ENCODE measurements at regions not wholly inside any gene's neighbourhood (a gene's known extent, or its start where the extent isn't known, plus 50 kb on each side); places are given as distances from the start of the nearest gene placed in this dataset.
"Not testable (repeated sequence)": the region's sequence is repeated elsewhere in the genome, so short reads cannot be mapped to it uniquely, and the experiment has no call there.

- TF ChIP-seq CTCF (IDR thresholded peaks at IDR 0.05; ENCODE audit: partially characterized antibody, unreplicated experiment): no peak
- DNase-seq: no peak
- H3K9me3 Mint-ChIP-seq (ENCODE audit: unreplicated experiment): peaks cover 3% of the 10 kb centered on the region
- H3K27ac Mint-ChIP-seq (ENCODE audit: unreplicated experiment): no peak overlapping the region
- H3K4me1 Mint-ChIP-seq (ENCODE audit: low read depth, unreplicated experiment): no peaks in the 10 kb centered on the region
- peaks cover 2% of the 10 kb centered on the region for H3K27me3 Mint-ChIP-seq (ENCODE audit: unreplicated experiment)
- no peaks in the 10 kb centered on the region for H3K36me3 Mint-ChIP-seq (ENCODE audit: unreplicated experiment)
- no peak overlapping the region for H3K4me3 Mint-ChIP-seq (ENCODE audit: unreplicated experiment)
Observed at GRCh38 chr1:233463333-233463732, 135.8 kb downstream of the MAP3K21 start.

GRCh38 chr1:233465745-233466343, 138.3 kb downstream of the MAP3K21 start:
- Mint-ChIP-seq H3K27me3 (ENCODE audit: unreplicated experiment) (no peaks in the 10 kb centered on the region), H3K36me3 (ENCODE audit: unreplicated experiment) (no peaks in the 10 kb centered on the region)
- no peak for DNase-seq

GRCh38 chr1:233470741-233471499, 143.0 kb upstream of the KCNK1 start:
- Mint-ChIP-seq H3K36me3 (ENCODE audit: unreplicated experiment) (no peaks in the 10 kb centered on the region), H3K27ac (ENCODE audit: unreplicated experiment) (no peak overlapping the region), H3K4me1 (ENCODE audit: low read depth, unreplicated experiment) (no peaks in the 10 kb centered on the region), H3K4me3 (ENCODE audit: unreplicated experiment) (no peak overlapping the region), H3K9me3 (ENCODE audit: unreplicated experiment) (peaks cover 4% of the 10 kb centered on the region), H3K27me3 (ENCODE audit: unreplicated experiment) (no peaks in the 10 kb centered on the region)
- DNase-seq: no peak
- no peak for TF ChIP-seq CTCF (IDR thresholded peaks at IDR 0.05; ENCODE audit: partially characterized antibody, unreplicated experiment)

More at GRCh38 chr1:233465745-233466343, 138.3 kb downstream of the MAP3K21 start:
- no peak for TF ChIP-seq CTCF (IDR thresholded peaks at IDR 0.05; ENCODE audit: partially characterized antibody, unreplicated experiment)
- Mint-ChIP-seq H3K4me1 (ENCODE audit: low read depth, unreplicated experiment) (no peaks in the 10 kb centered on the region), H3K4me3 (ENCODE audit: unreplicated experiment) (no peak overlapping the region), H3K27ac (ENCODE audit: unreplicated experiment) (no peak overlapping the region), H3K9me3 (ENCODE audit: unreplicated experiment) (peaks cover 3% of the 10 kb centered on the region)

GRCh38 chr1:233471851-233472250, 142.1 kb upstream of the KCNK1 start:
- not testable (repeated sequence) for H3K36me3 Mint-ChIP-seq (ENCODE audit: unreplicated experiment); H3K4me3 Mint-ChIP-seq (ENCODE audit: unreplicated experiment); H3K27me3 Mint-ChIP-seq (ENCODE audit: unreplicated experiment); H3K4me1 Mint-ChIP-seq (ENCODE audit: low read depth, unreplicated experiment); H3K27ac Mint-ChIP-seq (ENCODE audit: unreplicated experiment); DNase-seq; H3K9me3 Mint-ChIP-seq (ENCODE audit: unreplicated experiment)

GRCh38 chr1:233472796-233473195, 141.1 kb upstream of the KCNK1 start:
- H3K4me1 Mint-ChIP-seq (ENCODE audit: low read depth, unreplicated experiment); H3K9me3 Mint-ChIP-seq (ENCODE audit: unreplicated experiment); H3K27ac Mint-ChIP-seq (ENCODE audit: unreplicated experiment): not testable (repeated sequence)

GRCh38 chr1:233473549-233474204, 140.2 kb upstream of the KCNK1 start:
- no peaks in the 10 kb centered on the region for H3K4me1 Mint-ChIP-seq (ENCODE audit: low read depth, unreplicated experiment)
- no peak for DNase-seq
- TF ChIP-seq CTCF (IDR thresholded peaks at IDR 0.05; ENCODE audit: partially characterized antibody, unreplicated experiment): no peak
- no peaks in the 10 kb centered on the region for H3K27me3 Mint-ChIP-seq (ENCODE audit: unreplicated experiment)
- no peak overlapping the region for H3K4me3 Mint-ChIP-seq (ENCODE audit: unreplicated experiment)
- H3K36me3 Mint-ChIP-seq (ENCODE audit: unreplicated experiment): no peaks in the 10 kb centered on the region
- peaks cover 4% of the 10 kb centered on the region for H3K9me3 Mint-ChIP-seq (ENCODE audit: unreplicated experiment)
- H3K27ac Mint-ChIP-seq (ENCODE audit: unreplicated experiment): no peak overlapping the region

More at GRCh38 chr1:233472796-233473195, 141.1 kb upstream of the KCNK1 start:
- H3K4me3 Mint-ChIP-seq (ENCODE audit: unreplicated experiment); DNase-seq; H3K36me3 Mint-ChIP-seq (ENCODE audit: unreplicated experiment); H3K27me3 Mint-ChIP-seq (ENCODE audit: unreplicated experiment): not testable (repeated sequence)

All from glutamatergic neuron (in vitro differentiated cells).